ENCODE measurements at regions not wholly inside any gene's neighbourhood (a gene's known extent, or its start where the extent isn't known, plus 50 kb on each side); places are given as distances from the start of the nearest gene placed in this dataset.

DNA sequence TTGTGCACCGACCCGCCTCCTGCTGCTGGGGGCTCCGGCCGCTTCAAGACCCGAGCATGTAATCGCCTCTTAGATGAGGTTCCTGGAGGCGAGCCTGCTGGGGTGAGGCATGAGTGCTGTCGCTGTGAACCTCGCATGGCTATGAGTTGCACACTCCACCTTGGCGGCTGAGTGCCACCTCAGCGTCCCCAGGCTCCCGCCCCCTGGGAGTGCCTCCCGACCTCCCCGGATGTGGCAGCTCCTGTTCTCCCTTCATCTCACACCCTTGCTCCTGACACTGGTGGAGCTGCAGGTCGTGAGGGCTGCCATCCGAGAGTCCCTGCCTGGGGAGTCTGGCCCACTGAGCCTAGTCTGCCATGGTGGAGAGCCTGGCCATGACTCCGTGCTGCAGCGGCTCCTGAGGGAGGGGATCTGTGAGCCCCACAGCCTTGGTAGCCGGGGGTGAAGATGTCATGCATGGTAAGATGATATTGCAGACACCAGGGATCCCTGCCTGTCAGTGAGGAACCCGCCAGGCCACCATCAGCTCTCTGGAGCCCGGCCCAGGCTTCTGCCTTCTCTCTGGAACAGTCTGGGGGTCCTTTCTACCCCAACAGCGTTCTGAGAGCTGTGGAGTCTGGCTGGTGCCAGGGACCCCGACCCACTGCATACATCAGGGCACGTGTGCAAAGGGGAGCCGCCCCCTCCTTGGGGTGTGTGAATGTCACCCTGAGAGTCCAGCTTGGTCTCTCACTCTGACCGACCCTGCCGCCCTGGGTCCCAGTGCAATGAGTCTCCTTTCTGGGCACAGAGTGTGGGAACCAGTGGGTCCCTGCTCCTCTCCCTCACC lies 61.6 kb upstream of the HS6ST1 start:
- TF ChIP-seq POLR2A (IDR thresholded peaks at IDR 0.05; ENCODE audit: low read depth, low read length) (no peak), POLR2AphosphoS5 (IDR thresholded peaks at IDR 0.05; ENCODE audit: low read depth, low read length) (no peak), POU2F2 (IDR thresholded peaks at IDR 0.05; ENCODE audit: low read depth, low read length) (no peak)
